RWPE2 (cell line): ENCODE measurements at regions not wholly inside any gene's neighbourhood (a gene's known extent, or its start where the extent isn't known, plus 50 kb on each side); places are given as distances from the start of the nearest gene placed in this dataset.

Source experiments
- ATAC-seq: fragments of 200-7000 bp; cut with Tn5 transposase; 3 replicates; pipeline ENCODE4 v1.9.1; 2021; ENCODE audit warnings: low read depth
- DNase-seq: peaks from one replicate; pipeline ENCODE4 v3.0.0-alpha.2; 2020; ENCODE audit warnings: low spot score
- H3K27ac ChIP-seq: fragments of 450-650 bp; 2 replicates; pipeline ENCODE4 v1.5.1; 2017; ENCODE audit warnings: mild to moderate bottlenecking; ENCODE audit not compliant: poor library complexity, severe bottlenecking
- H3K27me3 ChIP-seq: fragments of 250-450 bp; sonication (Bioruptor Pico); 2 replicates; pipeline ENCODE4 v1.5.1; 2021; ENCODE audit warnings: mild to moderate bottlenecking, moderate library complexity; ENCODE audit not compliant: insufficient read depth, poor library complexity, severe bottlenecking
- H3K36me3 ChIP-seq: fragments of 250-450 bp; sonication (Bioruptor Pico); 2 replicates; pipeline ENCODE4 v1.5.1; 2020; ENCODE audit warnings: low read depth, mild to moderate bottlenecking, moderate library complexity
- H3K4me1 ChIP-seq: fragments of 250-450 bp; sonication (Bioruptor Pico); 2 replicates; pipeline ENCODE4 v1.5.1; 2021; ENCODE audit warnings: mild to moderate bottlenecking, moderate library complexity; ENCODE audit not compliant: insufficient read depth, poor library complexity, severe bottlenecking
- H3K4me3 ChIP-seq: fragments of 250-450 bp; sonication (Bioruptor Pico); 2 replicates; pipeline ENCODE4 v1.5.1; 2021; ENCODE audit warnings: mild to moderate bottlenecking, moderate library complexity; ENCODE audit not compliant: severe bottlenecking
- H3K9me3 ChIP-seq: fragments of 250-450 bp; sonication (Bioruptor Pico); 2 replicates; pipeline ENCODE4 v1.5.1; 2021; ENCODE audit warnings: mild to moderate bottlenecking, moderate library complexity; ENCODE audit not compliant: severe bottlenecking
- CTCF ChIP-seq: fragments of 450-650 bp; IDR thresholded peaks from one replicate; pipeline ENCODE4 v1.5.1; 2017; ENCODE audit warnings: mild to moderate bottlenecking, moderate library complexity; ENCODE audit not compliant: poor library complexity, severe bottlenecking

GRCh38 chr20:4516876-4517275 is 169.4 kb upstream of the PRNP start:
- Histone ChIP-seq H3K27me3 (no peaks in the 10 kb centered on the region), H3K27ac (no peak overlapping the region), H3K9me3 (no peaks in the 10 kb centered on the region), H3K4me3 (no peak overlapping the region), H3K4me1 (peaks cover 31% of the 10 kb centered on the region), H3K36me3 (no peaks in the 10 kb centered on the region)
- TF ChIP-seq CTCF = no peak
- ATAC-seq (no peak), DNase-seq (no peak)

- no peak for DNase-seq
- TF ChIP-seq CTCF = no peak
Measured at GRCh38 chr20:4513720-4514119, 172.5 kb upstream of the PRNP start.

GRCh38 chr20:4512891-4513550 is 173.2 kb upstream of the PRNP start:
- H3K4me3 ChIP-seq = no peak overlapping the region
- H3K27ac ChIP-seq = peak overlapping the region; percentile 99
- DNase-seq (no peak), ATAC-seq (peak; percentile 87)
- H3K27me3 ChIP-seq = no peaks in the 10 kb centered on the region
- TF ChIP-seq CTCF = no peak
- no peaks in the 10 kb centered on the region for H3K36me3 ChIP-seq
- peaks cover 46% of the 10 kb centered on the region for H3K4me1 ChIP-seq
- H3K9me3 ChIP-seq = no peaks in the 10 kb centered on the region

More at GRCh38 chr20:4513720-4514119, 172.5 kb upstream of the PRNP start:
- no peak overlapping the region for H3K4me3 ChIP-seq
- H3K9me3 ChIP-seq = no peaks in the 10 kb centered on the region
- H3K4me1 ChIP-seq = peaks cover 40% of the 10 kb centered on the region
- no peaks in the 10 kb centered on the region for H3K27me3 ChIP-seq
- peak overlapping the region; percentile 99 for H3K27ac ChIP-seq
- H3K36me3 ChIP-seq = no peaks in the 10 kb centered on the region
- ATAC-seq = peak; percentile 68

GRCh38 chr20:4511776-4512175 is 174.5 kb upstream of the PRNP start:
- TF ChIP-seq CTCF = no peak
- peaks cover 57% of the 10 kb centered on the region for H3K4me1 ChIP-seq
- peak overlapping the region; percentile 99 for H3K27ac ChIP-seq
- no peak for ATAC-seq
- no peak overlapping the region for H3K4me3 ChIP-seq
- H3K27me3 ChIP-seq = no peaks in the 10 kb centered on the region
- no peaks in the 10 kb centered on the region for H3K36me3 ChIP-seq
- no peak for DNase-seq
- no peaks in the 10 kb centered on the region for H3K9me3 ChIP-seq

- Histone ChIP-seq H3K4me1 (peaks cover 60% of the 10 kb centered on the region), H3K36me3 (no peaks in the 10 kb centered on the region), H3K27me3 (no peaks in the 10 kb centered on the region), H3K9me3 (no peaks in the 10 kb centered on the region), H3K4me3 (no peak overlapping the region), H3K27ac (peak overlapping the region; percentile 99)
- no peak for DNase-seq
- no peak for TF ChIP-seq CTCF
- ATAC-seq = no peak
Measured at GRCh38 chr20:4509825-4510522, 176.3 kb upstream of the PRNP start.
